Astrocyte (in vitro differentiated cells and primary cell): ENCODE measurements at regions not wholly inside any gene's neighbourhood (a gene's known extent, or its start where the extent isn't known, plus 50 kb on each side); places are given as distances from the start of the nearest gene placed in this dataset.
A peak's percentile ranks its signal among the peaks of the same experiment; 100 is the strongest.
"Not testable (repeated sequence)": the region's sequence is repeated elsewhere in the genome, so short reads cannot be mapped to it uniquely, and the experiment has no call there.

Source experiments
- DNase-seq: peaks from one replicate; pipeline ENCODE4 v3.0.0-alpha.2; 2010; ENCODE audit warnings: low read depth
- FAIRE-seq: peaks from 2 replicates; lab custom pipeline; 2011; peaks lifted over from hg19 to GRCh38; lab: Jason Lieb, UNC
- H2AFZ ChIP-seq: 2 replicates; pipeline ENCODE4 v1.6.0; 2012; ENCODE audit warnings: low read depth, low read length, inconsistent platforms
- H3K27ac ChIP-seq: 2 replicates; pipeline ENCODE4 v1.5.1; 2011; ENCODE audit warnings: low read depth, low read length, inconsistent platforms
- H3K27me3 ChIP-seq: 2 replicates; pipeline ENCODE4 v1.6.0; 2011; ENCODE audit warnings: low read length, inconsistent platforms; ENCODE audit not compliant: insufficient read depth
- H3K36me3 ChIP-seq: 2 replicates; pipeline ENCODE4 v1.5.1; 2011; ENCODE audit warnings: low read length, inconsistent platforms; ENCODE audit not compliant: insufficient read depth
- H3K4me1 ChIP-seq: 2 replicates; pipeline ENCODE4 v1.5.1; 2011; ENCODE audit warnings: low read length, inconsistent platforms; ENCODE audit not compliant: insufficient read depth
- H3K4me2 ChIP-seq: 2 replicates; pipeline ENCODE4 v1.6.0; 2012; ENCODE audit warnings: low read length, inconsistent platforms
- H3K4me3 ChIP-seq: 2 replicates; pipeline ENCODE4 v1.5.1; 2011; ENCODE audit warnings: low read depth, mild to moderate bottlenecking, low read length, inconsistent platforms; ENCODE audit not compliant: insufficient read depth
- H3K79me2 ChIP-seq: 2 replicates; pipeline ENCODE4 v1.6.0; 2012; ENCODE audit warnings: mild to moderate bottlenecking, low read length, inconsistent platforms; ENCODE audit not compliant: insufficient read depth
- H3K9ac ChIP-seq: 2 replicates; pipeline ENCODE4 v1.6.0; 2012; ENCODE audit warnings: mild to moderate bottlenecking, low read length, inconsistent platforms
- H3K9me3 ChIP-seq: 2 replicates; pipeline ENCODE4 v1.5.1; 2012; ENCODE audit warnings: low read depth, mild to moderate bottlenecking, low read length, inconsistent platforms; ENCODE audit not compliant: insufficient read depth
- H4K20me1 ChIP-seq: 2 replicates; pipeline ENCODE4 v1.6.0; 2012; ENCODE audit warnings: low read length, inconsistent platforms; ENCODE audit not compliant: insufficient read depth
- H3K27ac Mint-ChIP-seq: one replicate; pipeline ENCODE4 v1.8.0; 2021; ENCODE audit warnings: mild to moderate bottlenecking, mixed read lengths; ENCODE audit not compliant: unreplicated experiment
- H3K27me3 Mint-ChIP-seq: one replicate; pipeline ENCODE4 v1.8.0; 2021; ENCODE audit warnings: low read depth, mixed read lengths; ENCODE audit not compliant: unreplicated experiment
- H3K36me3 Mint-ChIP-seq: one replicate; pipeline ENCODE4 v1.8.0; 2021; ENCODE audit warnings: low read depth, mixed read lengths; ENCODE audit not compliant: unreplicated experiment
- H3K4me1 Mint-ChIP-seq: one replicate; pipeline ENCODE4 v1.8.0; 2021; ENCODE audit warnings: low read depth, mixed read lengths; ENCODE audit not compliant: unreplicated experiment
- H3K4me3 Mint-ChIP-seq: one replicate; pipeline ENCODE4 v1.8.0; 2021; ENCODE audit warnings: mild to moderate bottlenecking, moderate library complexity, mixed read lengths; ENCODE audit not compliant: unreplicated experiment
- H3K9me3 Mint-ChIP-seq: one replicate; pipeline ENCODE4 v1.8.0; 2021; ENCODE audit warnings: mild to moderate bottlenecking, mixed read lengths; ENCODE audit not compliant: unreplicated experiment
- EZH2 ChIP-seq: IDR thresholded peaks from 2 replicates; pipeline ENCODE4 v1.6.1; 2012; ENCODE audit warnings: mild to moderate bottlenecking, low read length, inconsistent platforms; ENCODE audit not compliant: insufficient read depth
- TF ChIP-seq, protein P1 (sequence below): IDR thresholded peaks from 2 replicates; pipeline ENCODE4 v1.5.1; 2011; ENCODE audit warnings: low read depth, mild to moderate bottlenecking, inconsistent platforms, low read length, moderate library complexity; ENCODE audit not compliant: insufficient read depth

DNA sequence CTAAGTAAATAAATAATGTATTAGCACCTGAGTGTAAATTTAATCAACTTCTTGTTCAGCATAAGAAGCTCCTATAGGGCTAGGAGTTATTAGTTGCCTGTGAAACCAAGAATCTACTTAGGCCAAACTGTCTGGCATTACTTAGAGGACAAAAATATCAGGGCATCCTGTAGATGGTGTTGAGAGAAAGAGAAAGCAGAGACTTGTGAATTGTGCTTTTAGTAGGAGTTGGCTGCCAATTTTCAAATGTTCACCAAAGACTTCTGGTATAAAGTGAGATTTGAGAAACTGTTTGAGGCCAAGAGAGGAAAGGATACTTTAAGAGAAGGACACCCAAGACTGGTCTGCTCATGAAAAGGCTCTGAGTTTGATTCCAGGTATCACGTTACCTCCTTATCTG, 315.5 kb upstream of the DEPDC1 start:
- H3K9ac ChIP-seq = no peak overlapping the region
- Mint-ChIP-seq H3K27me3 (no peaks in the 10 kb centered on the region), H3K9me3 (no peaks in the 10 kb centered on the region), H3K4me1 (peaks cover 20% of the 10 kb centered on the region), H3K4me3 (no peak overlapping the region), H3K36me3 (no peaks in the 10 kb centered on the region), H3K27ac (no peak overlapping the region)
- no peak overlapping the region for H3K4me3 ChIP-seq
- H2AFZ ChIP-seq = no peak overlapping the region
- FAIRE-seq (no peak), DNase-seq (no peak)
- H3K4me2 ChIP-seq = no peak overlapping the region
- no peaks in the 10 kb centered on the region for H3K36me3 ChIP-seq
- H4K20me1 ChIP-seq = no peaks in the 10 kb centered on the region
- H3K27ac ChIP-seq = no peak overlapping the region
- TF ChIP-seq, protein P1, sequence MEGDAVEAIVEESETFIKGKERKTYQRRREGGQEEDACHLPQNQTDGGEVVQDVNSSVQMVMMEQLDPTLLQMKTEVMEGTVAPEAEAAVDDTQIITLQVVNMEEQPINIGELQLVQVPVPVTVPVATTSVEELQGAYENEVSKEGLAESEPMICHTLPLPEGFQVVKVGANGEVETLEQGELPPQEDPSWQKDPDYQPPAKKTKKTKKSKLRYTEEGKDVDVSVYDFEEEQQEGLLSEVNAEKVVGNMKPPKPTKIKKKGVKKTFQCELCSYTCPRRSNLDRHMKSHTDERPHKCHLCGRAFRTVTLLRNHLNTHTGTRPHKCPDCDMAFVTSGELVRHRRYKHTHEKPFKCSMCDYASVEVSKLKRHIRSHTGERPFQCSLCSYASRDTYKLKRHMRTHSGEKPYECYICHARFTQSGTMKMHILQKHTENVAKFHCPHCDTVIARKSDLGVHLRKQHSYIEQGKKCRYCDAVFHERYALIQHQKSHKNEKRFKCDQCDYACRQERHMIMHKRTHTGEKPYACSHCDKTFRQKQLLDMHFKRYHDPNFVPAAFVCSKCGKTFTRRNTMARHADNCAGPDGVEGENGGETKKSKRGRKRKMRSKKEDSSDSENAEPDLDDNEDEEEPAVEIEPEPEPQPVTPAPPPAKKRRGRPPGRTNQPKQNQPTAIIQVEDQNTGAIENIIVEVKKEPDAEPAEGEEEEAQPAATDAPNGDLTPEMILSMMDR = no peak
- no peak for TF ChIP-seq EZH2
- no peaks in the 10 kb centered on the region for H3K79me2 ChIP-seq
- no peaks in the 10 kb centered on the region for H3K27me3 ChIP-seq
- peaks cover 5% of the 10 kb centered on the region for H3K4me1 ChIP-seq
- H3K9me3 ChIP-seq = no peaks in the 10 kb centered on the region

DNA sequence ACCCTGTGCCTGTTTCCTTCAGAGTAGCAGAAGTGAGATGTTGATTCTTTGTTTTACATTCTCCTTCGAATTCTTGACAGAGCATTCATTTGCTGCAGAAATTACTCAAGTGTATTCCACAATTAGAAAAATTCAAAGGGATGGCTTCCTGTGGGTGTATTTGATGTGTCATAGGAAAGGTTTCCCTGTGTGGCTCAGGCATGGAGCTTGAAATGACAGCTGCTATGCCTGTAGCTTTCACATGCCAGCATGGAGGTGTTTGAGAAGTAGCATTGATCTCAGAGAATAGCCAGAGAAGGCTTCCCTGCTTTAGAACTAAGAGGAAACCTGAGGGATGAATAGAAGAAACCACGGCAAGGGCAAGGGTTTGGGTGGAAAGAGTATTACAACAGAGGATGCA, 317.2 kb upstream of the DEPDC1 start:
- Histone ChIP-seq H3K36me3 (no peaks in the 10 kb centered on the region), H2AFZ (no peak overlapping the region), H3K9me3 (no peaks in the 10 kb centered on the region), H3K79me2 (no peaks in the 10 kb centered on the region), H3K4me3 (no peak overlapping the region), H3K27me3 (no peaks in the 10 kb centered on the region), H3K4me2 (no peak overlapping the region), H3K27ac (no peak overlapping the region), H4K20me1 (no peaks in the 10 kb centered on the region), H3K4me1 (peaks cover 5% of the 10 kb centered on the region), H3K9ac (no peak overlapping the region)
- Mint-ChIP-seq H3K4me1 (peaks cover 17% of the 10 kb centered on the region), H3K27me3 (no peaks in the 10 kb centered on the region), H3K9me3 (no peaks in the 10 kb centered on the region), H3K36me3 (no peaks in the 10 kb centered on the region), H3K4me3 (no peak overlapping the region), H3K27ac (peak overlapping the region; percentile 30)
- DNase-seq (peak; percentile 12), FAIRE-seq (no peak)
- TF ChIP-seq EZH2 = no peak
- TF ChIP-seq, protein P1 = no peak

- FAIRE-seq = no peak
- Histone ChIP-seq H3K27ac (no peak overlapping the region), H4K20me1 (no peaks in the 10 kb centered on the region), H2AFZ (no peak overlapping the region), H3K27me3 (no peaks in the 10 kb centered on the region), H3K36me3 (no peaks in the 10 kb centered on the region), H3K9ac (no peak overlapping the region), H3K79me2 (no peaks in the 10 kb centered on the region), H3K4me3 (no peak overlapping the region), H3K4me1 (peaks cover 5% of the 10 kb centered on the region), H3K9me3 (no peaks in the 10 kb centered on the region), H3K4me2 (no peak overlapping the region)
- Mint-ChIP-seq H3K9me3 (no peaks in the 10 kb centered on the region), H3K4me3 (no peak overlapping the region), H3K36me3 (no peaks in the 10 kb centered on the region), H3K27me3 (no peaks in the 10 kb centered on the region), H3K4me1 (peaks cover 17% of the 10 kb centered on the region), H3K27ac (no peak overlapping the region)
- no peak for DNase-seq
- TF ChIP-seq, protein P1 = no peak
These were observed 318.8 kb upstream of the DEPDC1 start for GRCh38 chr1:68815632-68816031.

- H3K27ac ChIP-seq, H3K9me3 ChIP-seq, H3K9me3 Mint-ChIP-seq, H3K4me1 ChIP-seq, H3K27ac Mint-ChIP-seq, H3K4me3 ChIP-seq, H4K20me1 ChIP-seq, H3K27me3 ChIP-seq, FAIRE-seq, H3K4me2 ChIP-seq, H3K9ac ChIP-seq, H3K36me3 Mint-ChIP-seq, H2AFZ ChIP-seq, H3K4me3 Mint-ChIP-seq, H3K79me2 ChIP-seq, DNase-seq, H3K36me3 ChIP-seq, H3K27me3 Mint-ChIP-seq: not testable (repeated sequence)
- H3K4me1 Mint-ChIP-seq = peaks cover 17% of the 10 kb centered on the region
These were observed 320.8 kb upstream of the DEPDC1 start for GRCh38 chr1:68817505-68818210.
